Adipocyte (in vitro differentiated cells): ENCODE measurements at regions not wholly inside any gene's neighbourhood (a gene's known extent, or its start where the extent isn't known, plus 50 kb on each side); places are given as distances from the start of the nearest gene placed in this dataset.

Experiments used
- DNase-seq: peaks from one replicate; pipeline ENCODE4 v3.0.0-alpha.2; 2015; ENCODE audit warnings: low read depth
- H3K27me3 ChIP-seq: replicated peaks from 2 replicates; pipeline ENCODE4 v1.7.0; 2013; ENCODE audit warnings: mild to moderate bottlenecking, low read length, moderate library complexity; ENCODE audit not compliant: control insufficient read depth, insufficient read depth
- H3K36me3 ChIP-seq: 2 replicates; pipeline ENCODE4 v1.7.0; 2013; ENCODE audit warnings: low read length, mild to moderate bottlenecking, moderate library complexity; ENCODE audit not compliant: control insufficient read depth, insufficient read depth, severe bottlenecking
- H3K4me1 ChIP-seq: 2 replicates; pipeline ENCODE4 v1.7.0; 2013; ENCODE audit warnings: mild to moderate bottlenecking, low read length, moderate library complexity; ENCODE audit not compliant: control insufficient read depth, insufficient read depth
- H3K4me3 ChIP-seq: 2 replicates; pipeline ENCODE4 v1.7.0; 2013; ENCODE audit warnings: mild to moderate bottlenecking, low read length, moderate library complexity
- H3K9ac ChIP-seq: 2 replicates; pipeline ENCODE4 v1.7.0; 2013; ENCODE audit warnings: mild to moderate bottlenecking, low read length, moderate library complexity
- H3K9me3 ChIP-seq: 2 replicates; pipeline ENCODE4 v1.7.0; 2013; ENCODE audit warnings: mild to moderate bottlenecking, low read length, moderate library complexity; ENCODE audit not compliant: control insufficient read depth

DNA sequence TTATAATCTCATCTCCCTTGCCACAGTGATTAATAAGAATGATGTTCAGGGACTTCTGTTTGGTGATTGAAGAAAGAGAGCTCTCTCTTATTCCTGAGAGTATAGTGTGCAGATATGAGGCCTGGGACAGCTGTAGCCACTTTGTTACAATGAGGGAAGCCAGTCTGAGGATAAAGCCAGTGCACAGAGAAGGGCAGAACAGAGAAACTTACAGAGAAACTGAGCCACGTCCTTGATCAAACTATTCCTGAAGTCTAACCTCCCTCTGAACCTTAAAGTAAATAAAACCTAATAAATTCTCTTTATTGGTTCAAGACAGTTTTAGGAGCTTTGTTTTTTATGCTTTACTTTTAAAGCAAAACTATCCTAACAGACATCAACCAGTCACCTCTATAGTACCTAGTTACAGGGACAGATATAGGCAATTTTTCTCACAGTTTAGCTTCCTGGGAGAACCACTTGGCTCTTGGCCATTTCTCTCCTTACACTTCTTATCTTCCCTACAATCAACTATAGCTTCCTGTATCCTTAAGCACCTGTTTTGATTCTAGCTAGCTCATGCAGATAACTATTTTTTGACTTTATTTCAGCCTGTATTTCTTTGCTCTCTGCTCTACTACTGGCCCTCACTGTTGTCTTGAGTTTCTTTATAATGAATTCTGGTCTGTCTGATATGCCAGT lies 284.4 kb downstream of the SHQ1 start:
- DNase-seq: no peak
- no peaks in the 10 kb centered on the region for H3K27me3 ChIP-seq
- peaks cover 8% of the 10 kb centered on the region for H3K4me1 ChIP-seq
- H3K9ac ChIP-seq: no peak overlapping the region
- no peak overlapping the region for H3K4me3 ChIP-seq
- peaks cover 7% of the 10 kb centered on the region for H3K9me3 ChIP-seq
- H3K36me3 ChIP-seq: no peaks in the 10 kb centered on the region

DNA sequence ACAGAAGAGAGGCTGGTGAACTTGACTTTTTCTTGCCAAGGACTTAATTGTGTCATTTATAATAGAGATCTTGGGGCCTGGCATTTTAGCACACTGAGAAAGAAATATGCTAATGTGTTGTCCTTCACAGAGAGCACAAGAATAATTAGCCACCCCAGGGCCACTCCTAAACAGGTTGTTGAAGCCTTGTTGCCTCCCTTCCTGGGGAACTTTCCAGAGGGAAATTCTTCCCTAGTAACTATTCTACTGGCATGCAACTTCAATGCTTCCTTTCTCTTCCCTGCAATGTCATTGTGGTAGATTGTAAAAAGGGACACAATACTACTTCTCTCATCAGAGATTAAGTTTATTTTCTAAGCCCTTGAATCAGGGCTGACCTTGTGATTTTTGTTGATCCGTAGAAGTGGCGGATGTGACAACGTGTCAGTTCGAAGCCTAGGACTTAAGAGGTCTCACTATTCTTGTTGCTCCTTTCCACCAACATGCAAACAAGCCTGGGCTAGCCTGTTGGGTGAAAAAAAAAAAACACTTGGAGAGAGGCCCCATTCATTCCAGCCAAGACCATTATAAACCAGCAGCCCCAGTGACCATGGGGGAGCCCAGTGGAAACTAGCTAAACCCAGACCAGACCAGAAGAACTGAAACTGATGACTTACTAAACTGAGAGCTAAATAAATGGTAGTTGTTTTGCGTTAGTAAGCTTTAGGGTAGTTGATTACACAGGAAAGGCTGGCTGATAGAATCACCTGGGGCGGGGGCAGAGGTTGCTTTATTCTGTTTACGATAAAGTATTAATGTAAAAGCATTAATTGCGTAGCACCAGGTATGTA lies 287.2 kb downstream of the SHQ1 start:
- peaks cover 5% of the 10 kb centered on the region for H3K27me3 ChIP-seq
- no peak overlapping the region for H3K9ac ChIP-seq
- H3K9me3 ChIP-seq: peaks cover 7% of the 10 kb centered on the region
- H3K4me1 ChIP-seq: no peaks in the 10 kb centered on the region
- DNase-seq: no peak
- H3K36me3 ChIP-seq: no peaks in the 10 kb centered on the region
- no peak overlapping the region for H3K4me3 ChIP-seq

DNA sequence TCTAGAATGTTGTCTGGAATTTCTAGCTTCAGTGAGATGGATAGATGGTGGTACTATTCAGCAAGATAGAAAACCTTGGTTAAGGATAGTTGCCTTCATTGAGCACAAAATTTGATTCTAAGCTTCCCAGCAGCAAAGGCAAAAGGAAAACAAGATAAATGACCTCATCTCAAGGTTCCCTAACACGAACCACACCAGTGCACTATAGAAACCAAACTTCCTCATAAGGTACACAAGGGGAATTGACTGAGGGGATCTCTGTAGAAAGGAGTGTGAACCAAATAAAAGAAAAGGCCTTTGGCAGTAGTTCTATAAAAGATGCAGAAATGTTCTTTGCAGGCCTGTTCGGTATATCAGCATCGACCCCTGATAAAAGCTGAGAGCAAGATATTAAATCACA lies 288.9 kb downstream of the SHQ1 start:
- Histone ChIP-seq H3K9ac (no peak overlapping the region), H3K9me3 (peaks cover 7% of the 10 kb centered on the region), H3K4me3 (no peak overlapping the region), H3K36me3 (no peaks in the 10 kb centered on the region), H3K4me1 (no peaks in the 10 kb centered on the region), H3K27me3 (peaks cover 16% of the 10 kb centered on the region)
- no peak for DNase-seq

DNA sequence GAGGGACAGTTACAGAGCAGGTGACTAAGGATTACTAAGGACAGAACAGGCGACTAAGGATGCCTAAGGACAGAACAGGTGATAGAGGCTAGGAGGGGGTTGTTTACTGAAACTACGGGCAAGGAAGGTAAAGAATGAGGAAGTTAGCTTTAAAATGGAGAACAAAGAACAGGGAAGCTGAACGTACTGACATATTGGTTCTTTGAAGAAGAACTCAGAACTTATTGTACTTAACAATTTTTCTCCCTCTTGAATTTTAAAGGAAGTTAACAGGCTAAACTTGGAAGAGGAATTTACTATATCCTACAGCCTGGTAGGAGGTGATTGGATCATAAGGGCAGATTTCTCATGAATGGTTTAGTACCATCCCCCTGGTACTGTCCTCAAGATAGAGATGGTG lies 290.2 kb downstream of the SHQ1 start:
- DNase-seq: no peak
- H3K4me1 ChIP-seq: no peaks in the 10 kb centered on the region
- no peaks in the 10 kb centered on the region for H3K36me3 ChIP-seq
- H3K27me3 ChIP-seq: peaks cover 25% of the 10 kb centered on the region
- H3K4me3 ChIP-seq: no peak overlapping the region
- H3K9ac ChIP-seq: no peak overlapping the region
- peaks cover 7% of the 10 kb centered on the region for H3K9me3 ChIP-seq

DNA sequence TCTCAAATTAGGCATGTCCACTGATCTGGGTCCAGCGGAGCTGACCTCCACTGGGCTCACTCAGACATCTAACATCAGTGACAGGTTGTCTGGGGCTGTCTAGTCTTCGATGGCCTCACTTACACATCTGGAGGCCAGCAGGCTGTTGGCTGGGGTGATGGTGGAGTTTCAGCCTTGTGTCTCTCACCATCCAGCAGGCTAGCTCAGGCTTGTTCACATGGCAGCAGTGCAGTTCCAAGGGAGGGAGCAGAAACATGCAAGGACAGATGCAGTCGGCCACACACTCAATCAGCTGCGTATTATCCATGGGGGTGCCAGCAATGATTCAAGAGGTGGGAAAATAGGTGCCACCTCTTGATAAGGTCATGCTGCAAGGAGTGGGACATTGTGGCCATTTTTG lies 292.5 kb downstream of the SHQ1 start:
- Histone ChIP-seq H3K9me3 (no peaks in the 10 kb centered on the region), H3K27me3 (peaks cover 29% of the 10 kb centered on the region), H3K4me3 (no peak overlapping the region), H3K36me3 (no peaks in the 10 kb centered on the region), H3K4me1 (no peaks in the 10 kb centered on the region), H3K9ac (no peak overlapping the region)
- no peak for DNase-seq

DNA sequence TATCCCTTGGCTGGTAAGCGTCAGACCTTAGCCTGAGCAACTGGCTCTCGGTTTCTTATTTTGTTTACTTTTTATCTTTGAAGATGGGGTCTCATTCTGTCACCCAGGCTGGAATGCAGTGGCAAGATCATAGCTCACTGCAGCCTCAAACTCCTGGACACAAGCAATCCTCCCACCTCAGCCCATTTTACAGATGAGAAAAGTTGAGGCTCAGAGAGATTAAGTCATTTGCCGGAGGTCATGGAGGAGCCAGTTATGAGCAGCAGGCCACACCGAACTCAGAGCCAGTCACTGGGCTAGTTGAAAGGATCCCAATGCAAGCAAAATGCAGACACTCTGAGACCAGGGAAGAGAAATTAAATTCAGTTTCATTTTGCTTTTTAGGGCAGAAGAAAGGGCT lies 293.6 kb downstream of the SHQ1 start:
- DNase-seq: no peak
- Histone ChIP-seq H3K36me3 (no peaks in the 10 kb centered on the region), H3K9ac (no peak overlapping the region), H3K9me3 (no peaks in the 10 kb centered on the region), H3K27me3 (peaks cover 33% of the 10 kb centered on the region), H3K4me1 (no peaks in the 10 kb centered on the region), H3K4me3 (no peak overlapping the region)

DNA sequence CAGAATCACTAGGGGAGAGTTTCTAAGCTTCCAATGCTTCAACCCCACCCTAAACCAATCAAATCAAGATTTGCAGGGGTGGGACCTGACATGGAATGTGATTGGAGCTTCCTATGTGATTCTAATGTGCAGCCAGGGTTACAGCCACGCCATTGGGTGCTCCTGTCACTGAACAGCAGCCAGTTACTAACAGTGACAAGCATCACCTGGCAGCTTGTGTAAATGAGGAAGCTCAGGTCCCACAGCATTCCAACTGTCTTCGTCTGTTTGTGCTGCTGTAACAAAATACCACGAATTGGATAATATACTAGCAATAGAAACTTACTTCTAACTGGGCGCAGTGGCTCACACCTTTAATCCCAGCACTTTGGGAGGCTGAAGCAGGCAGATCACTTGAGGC lies 294.9 kb downstream of the SHQ1 start:
- no peak for DNase-seq
- H3K4me1 ChIP-seq: no peaks in the 10 kb centered on the region
- no peak overlapping the region for H3K4me3 ChIP-seq
- no peaks in the 10 kb centered on the region for H3K36me3 ChIP-seq
- no peak overlapping the region for H3K9ac ChIP-seq
- no peaks in the 10 kb centered on the region for H3K9me3 ChIP-seq
- peaks cover 46% of the 10 kb centered on the region for H3K27me3 ChIP-seq

DNA sequence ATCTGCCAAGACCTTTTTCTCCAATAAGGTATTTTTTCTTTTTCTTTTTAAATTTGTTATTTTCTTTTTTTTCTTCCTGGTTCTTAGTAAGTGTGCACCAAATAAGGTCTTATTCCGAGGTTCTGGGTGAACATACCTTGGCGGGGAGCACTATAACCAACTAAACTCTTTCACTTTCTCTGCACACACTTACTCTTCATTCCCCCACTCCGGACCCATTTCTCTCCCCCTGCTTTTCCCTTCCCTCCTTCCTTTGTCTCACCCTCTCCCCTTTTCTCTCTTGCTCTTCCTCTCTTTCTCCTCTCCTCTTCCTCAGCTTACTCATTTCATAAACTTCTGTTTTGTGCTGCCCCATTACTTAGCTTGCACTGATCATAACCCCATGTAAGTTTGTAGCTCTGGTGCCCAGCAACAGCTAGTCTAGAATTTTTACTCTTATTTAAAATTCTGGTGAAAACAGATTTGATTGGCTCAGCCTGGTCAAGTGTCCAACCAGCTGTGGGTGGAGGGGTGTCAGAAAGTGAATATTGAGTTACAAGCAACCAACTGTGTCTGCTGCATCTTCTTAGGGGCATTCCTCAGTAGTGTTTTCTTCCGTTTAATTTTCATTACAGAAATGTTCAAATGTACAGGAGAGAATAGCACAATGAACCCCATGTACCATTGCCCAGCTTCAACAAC lies 297.5 kb downstream of the SHQ1 start:
- no peak for DNase-seq
- H3K27me3 ChIP-seq: peaks cover 51% of the 10 kb centered on the region
- H3K4me3 ChIP-seq: no peak overlapping the region
- no peaks in the 10 kb centered on the region for H3K36me3 ChIP-seq
- H3K9ac ChIP-seq: no peak overlapping the region
- H3K9me3 ChIP-seq: no peaks in the 10 kb centered on the region
- H3K4me1 ChIP-seq: no peaks in the 10 kb centered on the region

DNA sequence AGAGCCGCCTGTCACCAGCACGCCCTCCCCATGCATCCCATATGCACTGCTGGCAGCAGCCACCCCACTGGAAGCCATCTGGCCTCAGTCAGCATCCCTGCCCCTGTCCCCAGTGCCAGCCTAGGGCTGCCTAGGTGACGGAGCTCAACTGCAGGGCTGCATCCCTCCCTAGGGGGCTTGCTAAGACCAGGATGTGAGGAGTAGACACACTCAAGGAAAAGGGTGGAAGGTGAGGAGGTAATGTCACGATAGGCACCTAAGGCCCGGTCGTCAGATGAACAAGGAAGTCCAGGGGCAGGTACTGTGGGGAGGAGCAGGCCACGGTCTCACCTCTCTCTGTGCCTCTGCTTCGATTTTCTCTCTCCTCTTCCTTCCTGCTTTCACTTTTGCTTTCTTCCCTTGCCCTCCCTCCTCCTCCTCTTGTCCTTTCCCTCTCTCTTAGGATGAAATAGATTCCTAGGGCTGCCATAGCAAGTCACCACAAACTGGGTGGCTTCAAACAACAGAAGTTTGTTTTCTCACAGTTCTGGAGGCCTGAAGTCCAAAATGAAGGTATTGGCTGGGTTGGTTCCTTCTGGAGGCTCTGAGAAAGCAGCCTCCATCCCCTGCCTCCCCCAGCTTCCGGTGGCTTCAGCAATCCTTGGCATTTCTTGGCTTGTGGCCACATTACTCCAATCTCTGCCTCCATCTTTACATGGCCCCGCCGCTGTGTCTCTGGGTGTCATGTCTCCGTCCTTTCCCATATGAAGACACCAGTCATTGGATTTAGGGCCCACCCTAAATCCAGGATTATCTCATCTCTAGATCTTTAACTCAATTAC lies 298.3 kb downstream of the SHQ1 start:
- no peak overlapping the region for H3K9ac ChIP-seq
- no peaks in the 10 kb centered on the region for H3K9me3 ChIP-seq
- H3K36me3 ChIP-seq: no peaks in the 10 kb centered on the region
- peaks cover 46% of the 10 kb centered on the region for H3K27me3 ChIP-seq
- no peak overlapping the region for H3K4me3 ChIP-seq
- peak; percentile 4 for DNase-seq
- no peaks in the 10 kb centered on the region for H3K4me1 ChIP-seq

DNA sequence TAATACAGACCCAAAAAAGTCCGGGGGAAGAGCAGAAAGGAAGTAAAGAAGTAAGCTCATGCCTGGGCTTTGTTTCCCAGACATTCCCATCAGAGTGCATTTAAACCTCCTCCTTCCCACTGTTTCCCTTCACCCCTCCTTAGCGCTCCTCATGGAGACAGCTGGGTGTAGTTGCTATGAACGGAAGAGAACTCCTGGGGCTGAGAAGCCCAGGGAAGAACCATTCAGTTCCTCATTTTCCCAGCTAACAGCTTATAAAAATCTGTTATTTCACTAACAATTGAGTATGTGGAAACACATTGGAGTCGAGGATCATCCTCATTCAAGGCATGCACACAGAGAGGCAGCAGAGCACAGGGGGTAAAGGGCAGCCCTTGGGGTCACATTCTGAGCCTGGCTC lies 299.3 kb downstream of the SHQ1 start:
- Histone ChIP-seq H3K27me3 (peaks cover 41% of the 10 kb centered on the region), H3K4me3 (no peak overlapping the region), H3K9me3 (no peaks in the 10 kb centered on the region), H3K4me1 (no peaks in the 10 kb centered on the region), H3K9ac (no peak overlapping the region), H3K36me3 (no peaks in the 10 kb centered on the region)
- DNase-seq: no peak

DNA sequence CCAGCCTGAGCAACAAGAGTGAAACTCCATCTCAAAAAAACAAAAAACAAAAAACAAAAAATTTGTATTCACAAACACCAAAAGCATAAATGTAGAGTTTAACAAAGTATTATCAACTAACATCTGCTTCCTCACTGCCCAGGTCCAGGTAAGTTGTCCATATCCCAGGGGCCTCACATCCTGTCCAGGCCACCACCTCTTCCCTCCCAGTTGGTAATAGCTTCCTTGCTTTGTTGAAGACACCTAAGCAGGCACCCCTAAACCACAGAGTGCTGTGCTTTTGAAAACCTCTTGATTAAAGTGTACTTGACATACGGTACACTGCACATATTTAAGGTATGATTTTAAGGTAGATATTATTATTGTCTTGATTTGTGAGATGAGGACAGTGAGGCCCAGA lies 299.8 kb downstream of the SHQ1 start:
- no peak for DNase-seq
- Histone ChIP-seq H3K36me3 (no peaks in the 10 kb centered on the region), H3K27me3 (peaks cover 36% of the 10 kb centered on the region), H3K4me1 (no peaks in the 10 kb centered on the region), H3K9me3 (no peaks in the 10 kb centered on the region), H3K9ac (no peak overlapping the region), H3K4me3 (no peak overlapping the region)
